Upper lobe of left lung (tissue), 4 donors: ENCODE measurements at regions not wholly inside any gene's neighbourhood (a gene's known extent, or its start where the extent isn't known, plus 50 kb on each side); places are given as distances from the start of the nearest gene placed in this dataset.

Experiments used
- CTCF ChIP-seq, 6 experiments: fragments of 450-650 bp in 4 of 6; fragments of 200-600 bp in 2 of 6; sonication (generic) in 2 of 6; IDR thresholded peaks; one replicate each; pipeline ENCODE4 v1.5.1; 2016 to 2019; ENCODE audit warnings: antibody characterized with exemption in 6 of 6
- POLR2A ChIP-seq, 4 donors: fragments of 450-650 bp; IDR thresholded peaks; one replicate each; pipeline ENCODE4 v1.5.1; 2016 to 2017; ENCODE audit warnings: antibody characterized with exemption in 4 of 4, mild to moderate bottlenecking in 2 of 4
- POLR2AphosphoS5 ChIP-seq, 2 donors: sonication (generic); formaldehyde crosslinking; IDR thresholded peaks; one replicate each; pipeline ENCODE4 v1.5.1; 2017; ENCODE audit warnings: antibody characterized with exemption in 2 of 2

- TF ChIP-seq CTCF (IDR thresholded peaks at IDR 0.05): no peak
- TF ChIP-seq POLR2AphosphoS5 (IDR thresholded peaks at IDR 0.05): no peak
- TF ChIP-seq POLR2A (IDR thresholded peaks at IDR 0.05): no peak
These were observed 116.5 kb upstream of the LRPAP1 start for GRCh38 chr4:3648731-3649130.
